Mucosa of descending colon (tissue), 3 donors: ENCODE measurements at regions not wholly inside any gene's neighbourhood (a gene's known extent, or its start where the extent isn't known, plus 50 kb on each side); places are given as distances from the start of the nearest gene placed in this dataset.
A peak's percentile ranks its signal among the peaks of the same experiment; 100 is the strongest.

ENCODE experiments used
- ATAC-seq: fragments of 200-7000 bp; cut with Tn5 transposase; one replicate; pipeline ENCODE4 v1.9.1; 2020; ENCODE audit warnings: mild to moderate bottlenecking, moderate library complexity
- DNase-seq, 3 donors: peaks; one replicate each; pipeline ENCODE4 v3.0.0-alpha.2; 2020
- H3K36me3 ChIP-seq: fragments of 200-600 bp; one replicate; pipeline ENCODE4 v1.8.0; 2021; ENCODE audit warnings: low read depth, mild to moderate bottlenecking
- H3K4me1 ChIP-seq: fragments of 200-600 bp; one replicate; pipeline ENCODE4 v1.8.0; 2021; ENCODE audit warnings: low read depth, mild to moderate bottlenecking
- H3K4me3 ChIP-seq: fragments of 200-600 bp; one replicate; pipeline ENCODE4 v1.8.0; 2021; ENCODE audit warnings: mild to moderate bottlenecking
- H3K9me3 ChIP-seq: fragments of 200-600 bp; one replicate; pipeline ENCODE4 v1.8.0; 2021; ENCODE audit warnings: mild to moderate bottlenecking
- intact Hi-C, 2 donors: fragments of 100-400 bp; cut with DNase I in 1 of 2; cut with micrococcal nuclease in 1 of 2; formaldehyde crosslinking; loops; one replicate each; pipeline versions ENCODE4 v1.11.0 to v1.11.1; 2022; cut with DNase I, micrococcal nuclease
- TF ChIP-seq, protein P1 (sequence below): fragments of 200-600 bp; IDR thresholded peaks from one replicate; pipeline ENCODE4 v1.8.0; 2022; ENCODE audit warnings: antibody characterized with exemption, mild to moderate bottlenecking
- donor health status: DM: no; HTN: no; CAD: no; lungs with moderate emphysema.
- donor health status: DM: no; HTN: no; CAD: no.
- donor health status: DM: no; HTN: yes; CAD: no.

DNA sequence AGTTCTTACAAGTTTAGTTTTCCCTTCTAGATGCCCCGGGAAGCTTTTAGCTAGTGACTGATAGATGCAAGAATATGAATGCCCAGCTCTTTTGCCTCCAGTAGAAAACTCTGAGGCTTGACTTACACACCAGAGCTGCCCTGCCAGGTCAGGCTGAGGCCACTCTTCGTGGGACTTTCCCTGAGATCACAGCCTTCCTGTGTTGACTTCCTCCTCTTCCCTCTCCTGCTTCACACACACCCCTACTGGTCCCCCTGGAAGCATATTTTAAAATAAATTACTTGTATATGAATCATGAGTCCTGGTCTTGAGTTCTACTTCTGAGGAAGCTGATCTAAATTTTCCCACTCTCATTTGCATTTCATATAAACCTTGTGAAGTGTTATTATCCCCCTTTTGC lies 413.7 kb downstream of the PDCD6IP start:
- no peaks in the 10 kb centered on the region for H3K9me3 ChIP-seq
- TF ChIP-seq, protein P1, sequence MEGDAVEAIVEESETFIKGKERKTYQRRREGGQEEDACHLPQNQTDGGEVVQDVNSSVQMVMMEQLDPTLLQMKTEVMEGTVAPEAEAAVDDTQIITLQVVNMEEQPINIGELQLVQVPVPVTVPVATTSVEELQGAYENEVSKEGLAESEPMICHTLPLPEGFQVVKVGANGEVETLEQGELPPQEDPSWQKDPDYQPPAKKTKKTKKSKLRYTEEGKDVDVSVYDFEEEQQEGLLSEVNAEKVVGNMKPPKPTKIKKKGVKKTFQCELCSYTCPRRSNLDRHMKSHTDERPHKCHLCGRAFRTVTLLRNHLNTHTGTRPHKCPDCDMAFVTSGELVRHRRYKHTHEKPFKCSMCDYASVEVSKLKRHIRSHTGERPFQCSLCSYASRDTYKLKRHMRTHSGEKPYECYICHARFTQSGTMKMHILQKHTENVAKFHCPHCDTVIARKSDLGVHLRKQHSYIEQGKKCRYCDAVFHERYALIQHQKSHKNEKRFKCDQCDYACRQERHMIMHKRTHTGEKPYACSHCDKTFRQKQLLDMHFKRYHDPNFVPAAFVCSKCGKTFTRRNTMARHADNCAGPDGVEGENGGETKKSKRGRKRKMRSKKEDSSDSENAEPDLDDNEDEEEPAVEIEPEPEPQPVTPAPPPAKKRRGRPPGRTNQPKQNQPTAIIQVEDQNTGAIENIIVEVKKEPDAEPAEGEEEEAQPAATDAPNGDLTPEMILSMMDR = no peak
- no peak overlapping the region for H3K4me3 ChIP-seq
- intact Hi-C loops = no loop called here
- peak; percentile 73 for ATAC-seq
- no peaks in the 10 kb centered on the region for H3K36me3 ChIP-seq
- DNase-seq = no peak
- H3K4me1 ChIP-seq = no peaks in the 10 kb centered on the region

DNA sequence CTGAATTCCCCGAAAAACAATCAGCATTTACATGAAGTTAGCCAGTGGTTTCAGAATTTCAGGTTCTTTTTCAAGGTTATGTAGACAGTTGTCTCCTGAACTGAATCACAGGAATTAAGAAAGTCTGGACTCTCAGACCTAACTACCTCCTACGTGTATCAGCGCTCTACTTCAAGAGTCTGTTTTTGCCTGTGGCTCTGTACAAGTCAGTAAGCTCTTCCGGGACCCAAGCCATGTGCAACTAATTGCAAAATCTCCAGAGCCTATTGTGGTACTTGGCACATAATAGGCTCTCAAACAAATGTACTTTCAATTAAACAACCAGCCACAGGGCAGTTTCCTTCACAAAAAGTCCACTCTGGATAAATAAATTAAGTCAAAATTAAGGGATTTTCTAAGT lies 414.2 kb downstream of the PDCD6IP start:
- Histone ChIP-seq H3K9me3 (no peaks in the 10 kb centered on the region), H3K4me3 (no peak overlapping the region), H3K36me3 (no peaks in the 10 kb centered on the region), H3K4me1 (no peaks in the 10 kb centered on the region)
- no peak for DNase-seq
- intact Hi-C loops = no loop called here
- ATAC-seq = no peak
- TF ChIP-seq, protein P1 = no peak

DNA sequence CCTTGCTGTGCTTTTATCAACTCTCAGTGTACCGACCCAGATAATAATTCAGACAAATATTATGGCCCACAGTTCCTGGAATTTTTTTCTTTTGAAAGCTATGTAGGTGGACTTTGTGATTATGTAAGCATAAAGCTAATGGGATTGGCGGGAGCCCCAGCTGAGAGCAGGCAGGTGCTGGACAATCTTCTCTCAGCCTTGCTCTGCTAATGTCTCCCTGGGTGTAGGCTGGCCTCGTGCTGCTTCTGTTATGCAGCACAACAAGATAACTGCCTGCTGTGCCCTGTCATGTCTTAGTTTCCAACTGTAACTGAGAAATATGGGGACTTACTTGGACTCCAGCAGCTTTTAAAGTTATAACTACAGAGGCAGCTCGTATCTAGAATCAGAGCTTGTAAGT lies 415.0 kb downstream of the PDCD6IP start:
- DNase-seq (no peak), ATAC-seq (peak; percentile 48)
- TF ChIP-seq, protein P1 = no peak
- Histone ChIP-seq H3K4me3 (no peak overlapping the region), H3K4me1 (no peaks in the 10 kb centered on the region), H3K9me3 (no peaks in the 10 kb centered on the region), H3K36me3 (no peaks in the 10 kb centered on the region)
- intact Hi-C loops = no loop called here

DNA sequence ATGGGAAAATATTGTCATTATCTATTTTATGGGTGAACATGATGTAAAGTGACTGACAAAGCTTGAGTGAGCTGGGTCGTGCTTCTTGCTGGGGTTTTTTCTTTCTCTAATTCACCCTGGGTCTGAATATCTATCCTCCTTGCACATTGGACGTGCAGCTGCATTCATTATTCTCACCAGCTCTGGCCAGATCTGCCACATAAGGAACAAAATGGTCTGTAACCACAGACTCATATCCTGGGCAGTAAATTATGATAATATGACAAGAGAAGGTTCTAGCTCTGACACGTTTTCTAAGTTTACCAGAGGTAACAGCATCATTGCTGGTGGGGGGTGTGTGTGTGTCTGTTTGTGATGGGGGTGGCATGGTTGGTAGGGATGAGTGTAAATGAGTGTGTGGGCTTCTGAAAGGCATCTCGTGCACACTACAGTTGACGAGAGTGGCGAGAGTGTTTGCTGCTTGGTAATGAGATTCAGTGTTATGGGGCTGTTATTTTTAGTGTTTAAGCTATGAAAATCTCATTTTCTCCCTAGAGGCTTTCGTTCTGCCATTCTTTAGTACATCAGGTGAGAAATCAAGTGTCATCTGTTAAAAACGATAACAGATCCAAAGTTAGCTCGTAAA lies 418.4 kb downstream of the PDCD6IP start:
- H3K9me3 ChIP-seq = no peaks in the 10 kb centered on the region
- no peak overlapping the region for H3K4me3 ChIP-seq
- no peaks in the 10 kb centered on the region for H3K4me1 ChIP-seq
- ATAC-seq (no peak), DNase-seq (no peak)
- TF ChIP-seq, protein P1 = no peak
- H3K36me3 ChIP-seq = no peaks in the 10 kb centered on the region
- intact Hi-C loops = no loop called here

DNA sequence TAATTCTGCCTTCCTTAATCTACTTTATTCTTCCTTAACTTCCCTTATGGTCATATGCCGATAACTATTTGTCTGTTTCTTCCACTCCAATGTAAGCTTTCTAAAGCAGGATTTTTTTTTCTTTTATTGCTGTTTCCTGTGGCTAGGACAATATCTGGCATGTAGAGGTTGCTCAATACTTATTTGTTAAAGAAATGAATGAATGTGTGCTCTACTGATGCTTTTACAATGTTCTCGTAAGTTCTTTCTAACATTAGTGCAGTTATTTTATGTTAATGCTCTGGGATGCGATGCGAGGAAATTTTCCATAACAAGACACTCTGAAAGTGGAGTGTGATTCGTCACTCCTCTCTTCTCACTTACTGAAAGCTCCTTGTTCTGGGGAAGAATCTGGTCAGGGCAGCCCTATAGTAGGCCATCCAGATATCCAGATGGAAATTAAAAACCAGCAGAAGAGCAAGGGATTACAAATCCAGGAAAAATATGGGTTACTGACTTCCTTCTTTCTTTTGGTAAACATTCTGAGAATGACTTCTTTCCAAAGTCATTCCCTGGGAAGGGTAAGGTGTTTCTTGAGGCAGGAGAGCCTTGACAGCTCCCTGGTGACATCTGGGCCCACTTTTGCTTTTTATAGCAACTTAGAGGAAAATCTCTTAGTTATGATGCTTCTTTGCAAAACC lies 420.4 kb downstream of the PDCD6IP start:
- no peaks in the 10 kb centered on the region for H3K4me1 ChIP-seq
- DNase-seq = no peak
- ATAC-seq = no peak
- TF ChIP-seq, protein P1 = no peak
- intact Hi-C loops = no loop called here
- no peaks in the 10 kb centered on the region for H3K36me3 ChIP-seq
- no peaks in the 10 kb centered on the region for H3K9me3 ChIP-seq
- H3K4me3 ChIP-seq = no peak overlapping the region
